GM10248 (cell line): ENCODE measurements at regions not wholly inside any gene's neighbourhood (a gene's known extent, or its start where the extent isn't known, plus 50 kb on each side); places are given as distances from the start of the nearest gene placed in this dataset.
"Not testable (repeated sequence)": the region's sequence is repeated elsewhere in the genome, so short reads cannot be mapped to it uniquely, and the experiment has no call there.

Experiments
- CTCF ChIA-PET: fragments of 300-600 bp; sonication (Branson Sonifier 250); formaldehyde crosslinking; extraction: SDS; loops from one replicate; lab custom pipeline; 2021; ENCODE audit warnings: antibody characterized with exemption; lab: Yijun Ruan, JAX
- POLR2A ChIA-PET: fragments of 350-650 bp; sonication (Branson Sonifier 250); formaldehyde crosslinking; extraction: SDS; loops from one replicate; lab custom pipeline; 2020; ENCODE audit warnings: antibody characterized with exemption; lab: Yijun Ruan, JAX
- DNase-seq: peaks from one replicate; pipeline ENCODE4 v3.0.0; 2012; ENCODE audit errors: extremely low spot score
- TF ChIP-seq, protein P1 (sequence below): IDR thresholded peaks from 2 replicates; pipeline ENCODE4 v1.5.1; 2012; ENCODE audit warnings: mild to moderate bottlenecking, low read depth; ENCODE audit errors: extremely low read depth, missing control alignments, control extremely low read depth

DNA sequence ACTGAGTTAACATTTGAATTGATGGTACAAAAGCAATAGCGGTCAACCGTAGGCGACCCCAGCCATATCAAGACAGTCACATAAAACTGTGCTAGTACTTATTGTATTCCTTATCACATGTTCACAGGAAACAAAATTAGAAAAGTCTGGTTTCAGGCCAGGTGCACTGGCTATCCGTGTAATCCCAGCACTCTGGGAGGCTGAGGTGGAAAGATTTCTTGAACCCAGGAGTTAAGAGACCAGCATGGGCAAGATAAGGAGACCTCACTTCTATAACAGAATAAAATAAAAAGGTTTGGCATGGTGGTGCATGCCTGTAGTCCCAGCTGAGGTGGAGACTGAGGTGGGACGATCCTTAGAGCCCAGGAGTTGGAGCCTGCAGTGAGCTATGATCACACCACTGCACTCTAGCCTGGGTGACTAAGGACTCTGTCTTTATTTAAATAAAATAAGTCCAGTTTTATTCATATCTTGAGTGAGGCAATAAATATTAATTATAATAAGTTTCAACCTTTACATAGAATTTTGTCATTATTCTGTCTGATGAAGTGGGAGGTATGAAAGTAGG is 84.1 kb upstream of the RGPD4 start:
- ChIA-PET CTCF (interaction anchor here (2.1 kb wide), 1 partner anchor 9 kb away, joined by 5 read pairs; no protein-coding TSS in a partner anchor), POLR2A (no interaction called here)
- TF ChIP-seq, protein P1, sequence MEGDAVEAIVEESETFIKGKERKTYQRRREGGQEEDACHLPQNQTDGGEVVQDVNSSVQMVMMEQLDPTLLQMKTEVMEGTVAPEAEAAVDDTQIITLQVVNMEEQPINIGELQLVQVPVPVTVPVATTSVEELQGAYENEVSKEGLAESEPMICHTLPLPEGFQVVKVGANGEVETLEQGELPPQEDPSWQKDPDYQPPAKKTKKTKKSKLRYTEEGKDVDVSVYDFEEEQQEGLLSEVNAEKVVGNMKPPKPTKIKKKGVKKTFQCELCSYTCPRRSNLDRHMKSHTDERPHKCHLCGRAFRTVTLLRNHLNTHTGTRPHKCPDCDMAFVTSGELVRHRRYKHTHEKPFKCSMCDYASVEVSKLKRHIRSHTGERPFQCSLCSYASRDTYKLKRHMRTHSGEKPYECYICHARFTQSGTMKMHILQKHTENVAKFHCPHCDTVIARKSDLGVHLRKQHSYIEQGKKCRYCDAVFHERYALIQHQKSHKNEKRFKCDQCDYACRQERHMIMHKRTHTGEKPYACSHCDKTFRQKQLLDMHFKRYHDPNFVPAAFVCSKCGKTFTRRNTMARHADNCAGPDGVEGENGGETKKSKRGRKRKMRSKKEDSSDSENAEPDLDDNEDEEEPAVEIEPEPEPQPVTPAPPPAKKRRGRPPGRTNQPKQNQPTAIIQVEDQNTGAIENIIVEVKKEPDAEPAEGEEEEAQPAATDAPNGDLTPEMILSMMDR = no peak
- DNase-seq = no peak

DNA sequence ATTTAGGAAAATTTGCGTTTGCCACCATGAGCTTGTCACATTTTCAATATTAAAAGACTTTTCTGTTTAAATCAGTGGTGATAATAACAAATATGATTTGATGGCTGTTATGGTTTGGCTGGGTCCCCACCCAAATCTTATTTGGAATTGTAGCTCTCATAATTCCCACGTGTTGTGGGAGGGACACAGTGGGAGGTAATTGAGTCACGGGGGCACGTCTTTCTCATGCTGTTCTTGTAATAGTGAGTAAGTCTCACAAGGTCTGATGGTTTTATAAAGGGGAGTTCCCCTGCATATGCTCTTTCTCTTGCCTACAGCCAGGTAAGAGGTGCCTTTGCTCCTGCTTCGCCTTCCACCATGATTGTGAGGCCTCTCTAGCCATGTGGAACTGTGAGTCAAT is 83.4 kb upstream of the RGPD4 start:
- POLR2A ChIA-PET = no interaction called here

DNA sequence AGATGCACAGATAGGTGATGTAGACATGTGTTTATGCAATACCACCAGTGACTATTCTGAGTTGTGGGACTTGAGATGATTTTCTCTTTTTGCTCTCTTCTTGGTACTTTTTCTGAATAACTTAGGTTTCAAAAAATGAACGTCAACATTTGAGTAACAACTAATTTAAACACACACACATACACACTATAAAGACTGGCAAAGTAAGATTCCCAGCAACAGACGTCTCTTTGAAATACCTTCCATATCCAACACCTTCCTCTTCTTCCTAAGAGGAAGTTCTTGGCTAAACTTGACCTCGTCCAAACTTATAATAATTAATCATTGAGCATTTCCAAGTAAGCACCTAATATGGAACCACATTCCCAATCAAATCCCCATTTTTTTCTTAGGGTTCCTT is 81.6 kb upstream of the RGPD4 start:
- ChIA-PET CTCF (no interaction called here), POLR2A (no interaction called here)
- TF ChIP-seq, protein P1 = no peak
- no peak for DNase-seq

More for the DNA sequence above, 83.4 kb upstream of the RGPD4 start:
- CTCF ChIA-PET = interaction anchor here (2.1 kb wide), 1 partner anchor 10 kb away, joined by 5 read pairs; no protein-coding TSS in a partner anchor
- TF ChIP-seq, protein P1 = no peak
- DNase-seq = no peak

DNA sequence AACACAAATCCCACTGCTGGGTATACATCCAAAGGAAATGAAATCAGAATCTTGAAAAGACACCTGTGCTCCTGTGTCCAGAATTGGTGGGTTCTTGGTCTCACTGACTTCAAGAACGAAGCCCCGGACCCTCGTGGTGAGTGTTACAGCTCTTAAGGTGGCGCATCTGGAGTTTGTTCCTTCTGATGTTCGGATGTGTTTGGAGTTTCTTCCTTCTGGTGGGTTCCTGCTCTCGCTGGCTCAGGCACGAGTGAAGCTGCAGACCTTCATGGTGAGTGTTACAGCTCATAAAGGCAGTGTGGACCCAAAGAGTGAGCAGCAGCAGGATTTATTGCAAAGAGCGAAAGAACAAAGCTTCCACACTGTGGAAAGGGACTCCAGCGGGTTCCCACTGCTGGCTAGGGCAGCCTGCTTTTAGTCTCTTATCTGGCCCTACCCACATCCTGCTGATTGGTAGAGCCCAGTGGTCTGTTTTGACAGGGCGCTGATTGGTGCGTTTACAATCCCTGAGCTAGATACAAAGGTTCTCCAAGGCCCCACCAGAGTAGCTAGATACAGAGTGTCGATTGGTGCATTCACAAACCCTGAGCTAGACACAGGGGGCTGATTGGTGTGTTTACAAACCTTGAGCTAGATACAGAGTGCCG is 80.0 kb upstream of the RGPD4 start:
- CTCF ChIA-PET, DNase-seq, POLR2A ChIA-PET: not testable (repeated sequence)

DNA sequence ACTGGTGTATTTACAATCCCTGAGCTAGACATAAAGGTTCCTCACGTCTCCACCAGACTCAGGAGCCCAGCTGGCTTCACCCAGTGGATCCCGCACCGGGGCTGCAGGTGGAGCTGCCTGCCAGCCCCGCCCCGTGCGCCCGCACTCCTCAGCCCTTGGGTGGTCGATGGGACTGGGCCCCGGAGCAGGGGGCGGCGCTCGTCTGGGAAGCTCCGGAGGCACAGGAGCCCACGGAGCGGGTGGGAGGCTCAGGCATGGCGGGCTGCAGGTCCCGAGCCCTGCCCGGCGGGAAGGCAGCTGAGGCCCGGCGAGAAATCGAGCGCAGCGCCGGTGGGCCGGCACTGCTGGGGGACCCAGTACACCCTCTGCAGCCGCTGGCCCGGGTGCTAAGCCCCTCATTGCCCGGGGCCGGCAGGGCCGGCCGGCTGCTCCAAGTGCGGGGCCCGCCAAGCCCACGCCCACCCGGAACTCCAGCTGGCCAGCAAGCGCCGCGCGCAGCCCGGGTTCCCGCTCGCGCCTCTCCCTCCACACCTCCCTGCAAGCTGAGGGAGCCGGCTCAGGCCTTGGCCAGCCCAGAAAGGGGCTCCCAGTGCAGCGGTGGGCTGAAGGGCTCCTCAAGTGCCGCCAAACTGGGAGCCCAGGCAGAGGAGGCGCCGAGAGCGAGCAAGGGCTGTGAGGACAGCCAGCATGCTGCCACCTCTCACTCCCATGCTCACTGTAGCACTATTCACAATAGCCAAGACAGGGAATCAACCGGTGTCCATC is 79.3 kb upstream of the RGPD4 start:
- CTCF ChIA-PET = interaction anchor here (2.0 kb wide), 1 partner anchor 13 kb away, joined by 4 read pairs; no protein-coding TSS in a partner anchor
- POLR2A ChIA-PET, DNase-seq: not testable (repeated sequence)

DNA sequence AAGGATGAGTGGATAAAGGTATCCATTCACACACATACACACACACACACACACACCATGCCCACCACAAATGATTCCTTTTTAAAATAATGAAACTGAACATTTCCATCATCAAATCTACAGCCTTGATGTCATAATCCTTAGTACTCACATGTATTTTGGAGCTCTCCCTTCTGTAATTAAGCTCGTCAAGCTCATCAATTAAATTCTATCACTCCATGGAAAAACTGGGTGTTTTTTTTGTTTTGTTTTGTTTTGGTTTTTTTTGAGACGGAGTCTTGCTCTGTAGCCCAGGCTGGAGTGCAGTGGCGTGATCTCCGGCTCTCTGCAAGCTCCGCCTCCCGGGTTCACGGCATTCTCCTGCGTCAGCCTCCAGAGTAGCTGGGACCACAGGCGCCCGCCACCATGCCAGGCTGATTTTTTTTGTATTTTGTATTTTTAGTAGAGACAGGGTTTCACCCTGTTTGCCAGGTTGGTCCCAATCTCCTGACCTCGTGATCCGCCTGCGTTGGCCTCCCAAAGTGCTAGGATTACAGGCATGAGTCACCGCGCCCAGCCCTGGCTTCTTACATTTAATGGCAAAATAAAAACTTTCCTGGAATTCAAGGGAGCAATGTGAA is 78.6 kb upstream of the RGPD4 start:
- DNase-seq = no peak
- POLR2A ChIA-PET = no interaction called here
- CTCF ChIA-PET = interaction anchor here (2.0 kb wide), 1 partner anchor 14 kb away, joined by 4 read pairs; no protein-coding TSS in a partner anchor
- TF ChIP-seq, protein P1 = no peak

DNA sequence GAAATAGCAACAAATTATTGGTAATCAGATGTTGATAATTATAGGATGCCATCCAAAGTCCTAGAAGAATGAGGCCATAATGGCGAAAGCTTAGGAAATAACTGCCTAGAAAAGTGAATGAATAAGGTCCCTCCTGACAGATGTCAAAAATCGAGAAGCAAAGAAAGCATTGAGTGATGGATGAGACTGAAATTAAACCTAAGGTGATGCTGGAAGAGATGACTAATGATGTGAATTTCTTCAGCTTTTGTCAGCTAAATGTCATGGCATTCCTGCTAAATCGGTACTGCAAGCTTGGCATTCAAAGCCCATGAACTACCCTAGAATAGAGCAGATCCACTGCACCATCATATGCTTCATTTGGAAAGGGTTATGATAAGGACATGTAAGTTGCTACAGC is 74.8 kb upstream of the RGPD4 start:
- TF ChIP-seq, protein P1 = no peak
- POLR2A ChIA-PET = no interaction called here
- CTCF ChIA-PET = no interaction called here
- DNase-seq = no peak

DNA sequence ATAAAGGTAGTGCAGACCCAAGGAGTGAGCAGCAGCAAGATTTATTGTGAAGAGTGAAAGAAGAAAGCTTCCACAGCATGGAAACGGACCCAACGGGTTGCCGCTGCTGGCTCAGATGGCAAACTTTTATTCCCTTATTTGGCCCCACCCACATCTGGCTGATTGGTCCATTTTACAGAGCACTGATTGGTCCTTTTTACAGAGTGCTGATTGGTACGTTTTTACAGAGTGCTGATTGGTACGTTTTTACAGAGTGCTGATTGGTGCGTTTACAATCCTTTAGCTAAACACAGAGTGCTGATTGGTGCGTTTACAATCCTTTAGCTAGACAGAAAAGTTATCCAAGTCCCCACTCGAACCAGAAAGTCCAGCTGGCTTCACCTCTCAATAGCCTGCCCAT is 72.9 kb upstream of the RGPD4 start:
- POLR2A ChIA-PET, DNase-seq: not testable (repeated sequence)
- CTCF ChIA-PET = interaction anchor here (0.9 to 2.6 kb wide), 3 partner anchors 13 to 23 kb away, joined by 3 to 5 read pairs (median 3); no protein-coding TSS in a partner anchor
